Transverse colon (tissue), 4 donors: ENCODE measurements at regions not wholly inside any gene's neighbourhood (a gene's known extent, or its start where the extent isn't known, plus 50 kb on each side); places are given as distances from the start of the nearest gene placed in this dataset.
A peak's percentile ranks its signal among the peaks of the same experiment; 100 is the strongest.

Experiments
- DNase-seq: peaks from one replicate; pipeline ENCODE4 v3.0.0-alpha.2; 2019
- H3K27ac ChIP-seq, 4 donors: fragments of 200-600 bp; sonication (generic); 2 replicates each; pipeline ENCODE4 v1.5.1; 2016 to 2018; ENCODE audit warnings: inconsistent platforms in 4 of 4
- H3K27me3 ChIP-seq: fragments of 200-600 bp; sonication (generic); 2 replicates; pipeline ENCODE4 v1.5.1; 2017; ENCODE audit warnings: inconsistent platforms
- H3K36me3 ChIP-seq, 4 donors: fragments of 200-600 bp; sonication (generic); 2 replicates each; pipeline ENCODE4 v1.5.1; 2017 to 2019; ENCODE audit warnings: inconsistent platforms in 4 of 4
- H3K4me1 ChIP-seq, 4 donors: fragments of 200-600 bp; sonication (generic); 2 replicates each; pipeline ENCODE4 v1.5.1; 2017 to 2020; ENCODE audit warnings: inconsistent platforms in 4 of 4
- H3K4me3 ChIP-seq, 4 donors: fragments of 200-600 bp; sonication (generic); 1 replicate in 1 of 4; 2 replicates in 3 of 4; pipeline versions ENCODE4 v1.5.1 to v1.6.1; 2017 to 2019; ENCODE audit warnings: inconsistent platforms in 4 of 4
- H3K9me3 ChIP-seq, 2 donors: fragments of 200-600 bp; sonication (generic); 2 replicates each; pipeline ENCODE4 v1.5.1; 2017 to 2019; ENCODE audit warnings: inconsistent platforms in 2 of 2
- CTCF ChIP-seq, 5 experiments: fragments of 200-600 bp in 3 of 5; fragments of 450-650 bp in 2 of 5; sonication (generic) in 3 of 5; IDR thresholded peaks; 1 replicate in 2 of 5; 2 replicates in 3 of 5; pipeline ENCODE4 v1.5.1; 2016 to 2017; ENCODE audit warnings: antibody characterized with exemption in 5 of 5, inconsistent platforms in 3 of 5, mild to moderate bottlenecking in 2 of 5, moderate library complexity in 1 of 5
- EP300 ChIP-seq: sonication (generic); formaldehyde crosslinking; IDR thresholded peaks from one replicate; pipeline ENCODE4 v1.6.1; 2017; ENCODE audit warnings: antibody characterized with exemption, low read depth
- POLR2A ChIP-seq: fragments of 450-650 bp; IDR thresholded peaks from one replicate; pipeline ENCODE4 v1.6.1; 2016; ENCODE audit warnings: antibody characterized with exemption, mild to moderate bottlenecking, moderate library complexity
- POLR2AphosphoS5 ChIP-seq, 3 donors: sonication (generic); formaldehyde crosslinking; IDR thresholded peaks; one replicate each; pipeline ENCODE4 v1.6.1; 2016; ENCODE audit warnings: antibody characterized with exemption in 3 of 3
- WGBS, 2 donors: methylation state at CpG; one replicate each; pipeline ENCODE4 v1.1.5; 2018; ENCODE audit warnings: low coverage in 1 of 2; 5-methylcytosine and 5-hydroxymethylcytosine counted together
- in situ Hi-C, 4 donors: fragments of 200-750 bp; cut with MboI; loops; one replicate each; pipeline versions ENCODE4 v1.15.0 to v1.15.1; 2017; ENCODE audit warnings: low sequenced_read_pairs in 3 of 4, low pct_ligation_motif_present in 1 of 4, low pct_unique_long_range_greater_than_20kb in 1 of 4
- intact Hi-C: fragments of 100-400 bp; cut with DNase I; formaldehyde crosslinking; loops from one replicate; pipeline ENCODE4 v1.15.1; 2023; ENCODE audit warnings: low total_unique reads

GRCh38 chr4:124330045-124330444, 382.5 kb downstream of the ANKRD50 start:
- Histone ChIP-seq H3K4me3 (no peak overlapping the region), H3K9me3 (no peaks in the 10 kb centered on the region), H3K27me3 (no peaks in the 10 kb centered on the region), H3K4me1 (peaks cover 0 to 7% (median 2%) of the 10 kb centered on the region in 4 donors), H3K36me3 (no peaks in the 10 kb centered on the region), H3K27ac (no peak overlapping the region)
- DNase-seq: no peak
- WGBS, 2 donors: 27 to 35% methylated on average over 3 of the region's 3 CpGs
- TF ChIP-seq CTCF (IDR thresholded peaks at IDR 0.05) (no peak), POLR2AphosphoS5 (IDR thresholded peaks at IDR 0.05) (no peak), EP300 (no peak)
- in situ Hi-C loops (loop anchor here in 2 of 4 donors (25.0 kb wide), 3 partner anchors 382 to 957 kb away; partner anchors contain the start of gene ANKRD50 (in 1 of the 2)), intact Hi-C loops (no loop called here)

GRCh38 chr4:124331781-124332180, 380.8 kb downstream of the ANKRD50 start:
- intact Hi-C loops: no loop called here
- no peaks in the 10 kb centered on the region for H3K9me3 ChIP-seq
- no peaks in the 10 kb centered on the region for H3K36me3 ChIP-seq
- H3K27ac ChIP-seq: no peak overlapping the region
- WGBS, 2 donors: 87 to 88% methylated on average over 1 of the region's 1 CpG
- no peak overlapping the region for H3K4me3 ChIP-seq
- no peak for DNase-seq
- peaks cover 0 to 7% (median 2%) of the 10 kb centered on the region in 4 donors for H3K4me1 ChIP-seq
- in situ Hi-C loops: loop anchor here in 2 of 4 donors (25.0 kb wide), 3 partner anchors 381 to 956 kb away; partner anchors contain the start of gene ANKRD50 (in 1 of the 2)
- TF ChIP-seq EP300 (no peak), POLR2A (no peak), CTCF (IDR thresholded peaks at IDR 0.05) (no peak), POLR2AphosphoS5 (IDR thresholded peaks at IDR 0.05) (no peak)
- H3K27me3 ChIP-seq: no peaks in the 10 kb centered on the region

GRCh38 chr4:124333466-124333865, 379.1 kb downstream of the ANKRD50 start:
- 51 to 52% methylated on average over 4 of the region's 4 CpGs for WGBS, 2 donors
- Histone ChIP-seq H3K4me3 (no peak overlapping the region), H3K4me1 (peaks cover 0 to 7% (median 2%) of the 10 kb centered on the region in 4 donors), H3K36me3 (no peaks in the 10 kb centered on the region), H3K9me3 (no peaks in the 10 kb centered on the region), H3K27ac (no peak overlapping the region), H3K27me3 (no peaks in the 10 kb centered on the region)
- no peak for DNase-seq
- in situ Hi-C loops: loop anchor here in 2 of 4 donors (25.0 kb wide), 3 partner anchors 379 to 954 kb away; partner anchors contain the start of gene ANKRD50 (in 1 of the 2)
- intact Hi-C loops: no loop called here
- TF ChIP-seq POLR2A: no peak
- TF ChIP-seq POLR2AphosphoS5 (IDR thresholded peaks at IDR 0.05): no peak
- no peak for TF ChIP-seq EP300
- TF ChIP-seq CTCF (IDR thresholded peaks at IDR 0.05): no peak

- intact Hi-C loops (no loop called here), in situ Hi-C loops (loop anchor here in 2 of 4 donors (25.0 kb wide), 3 partner anchors 378 to 953 kb away; partner anchors contain the start of gene ANKRD50 (in 1 of the 2))
- WGBS, 2 donors: 0 to 3% methylated on average over 3 of the region's 3 CpGs
- H3K27me3 ChIP-seq: no peaks in the 10 kb centered on the region
- H3K4me1 ChIP-seq: peaks cover 0 to 3% (median 2%) of the 10 kb centered on the region in 4 donors
- no peak overlapping the region for H3K4me3 ChIP-seq
- TF ChIP-seq POLR2AphosphoS5 (IDR thresholded peaks at IDR 0.05) (no peak), EP300 (no peak), POLR2A (no peak), CTCF (IDR thresholded peaks at IDR 0.05) (peak; percentile 49 to 58 (median 56))
- H3K9me3 ChIP-seq: no peaks in the 10 kb centered on the region
- H3K27ac ChIP-seq: no peak overlapping the region
- no peak for DNase-seq
- H3K36me3 ChIP-seq: no peaks in the 10 kb centered on the region
These were observed 378.4 kb downstream of the ANKRD50 start for GRCh38 chr4:124334119-124334518.
